Muscle layer of duodenum (tissue), 2 donors: ENCODE measurements at regions not wholly inside any gene's neighbourhood (a gene's known extent, or its start where the extent isn't known, plus 50 kb on each side); places are given as distances from the start of the nearest gene placed in this dataset.

Experiments
- H3K27ac ChIP-seq: one replicate; pipeline ENCODE4 v1.7.0; 2013; ENCODE audit warnings: mild to moderate bottlenecking, low read length
- H3K27me3 ChIP-seq: one replicate; pipeline ENCODE4 v1.7.0; 2013; ENCODE audit warnings: low read depth, mild to moderate bottlenecking, control low read depth, low read length
- H3K36me3 ChIP-seq, 2 donors: one replicate each; pipeline ENCODE4 v1.7.0; 2013; ENCODE audit warnings: low read length in 2 of 2, control low read depth in 1 of 2, mild to moderate bottlenecking in 1 of 2; ENCODE audit not compliant: insufficient read depth in 2 of 2, control insufficient read depth in 1 of 2
- H3K4me1 ChIP-seq, 2 donors: one replicate each; pipeline ENCODE4 v1.7.0; 2013; ENCODE audit warnings: low read length in 2 of 2, mild to moderate bottlenecking in 2 of 2, control low read depth in 1 of 2, moderate library complexity in 1 of 2; ENCODE audit not compliant: insufficient read depth in 2 of 2, control insufficient read depth in 1 of 2
- H3K4me3 ChIP-seq, 2 donors: one replicate each; pipeline ENCODE4 v1.7.0; 2013; ENCODE audit warnings: low read length in 2 of 2, low read depth in 1 of 2, mild to moderate bottlenecking in 1 of 2
- H3K9me3 ChIP-seq, 2 donors: one replicate each; pipeline ENCODE4 v1.7.0; 2013; ENCODE audit warnings: low read length in 2 of 2, control low read depth in 1 of 2, mild to moderate bottlenecking in 1 of 2; ENCODE audit not compliant: control insufficient read depth in 1 of 2
- donor health status: healthy.

DNA sequence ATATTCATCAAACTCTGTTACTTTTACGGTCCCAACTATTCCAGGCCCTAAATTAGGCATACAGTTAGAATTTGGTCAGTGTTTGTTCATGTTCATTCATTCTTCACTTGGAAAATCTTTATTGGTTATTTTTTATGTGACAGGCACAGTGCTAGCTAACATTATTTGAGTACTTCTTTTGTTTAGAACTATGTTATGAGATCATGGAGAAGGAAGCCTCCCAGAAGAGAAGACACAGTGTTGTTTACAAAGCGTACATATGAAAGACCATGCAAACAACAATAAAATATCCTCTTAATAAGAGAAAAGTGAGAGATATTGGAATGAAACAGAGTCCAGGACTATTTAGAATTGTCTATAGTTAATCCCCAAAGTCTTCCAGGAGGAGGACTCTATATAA, 399.2 kb downstream of the LRIG3 start:
- peaks cover 0 to 10% of the 10 kb centered on the region in 2 donors for H3K9me3 ChIP-seq
- H3K36me3 ChIP-seq: no peaks in the 10 kb centered on the region
- no peak overlapping the region for H3K27ac ChIP-seq
- no peak overlapping the region for H3K4me3 ChIP-seq
- H3K4me1 ChIP-seq: no peaks in the 10 kb centered on the region
- H3K27me3 ChIP-seq: no peaks in the 10 kb centered on the region

DNA sequence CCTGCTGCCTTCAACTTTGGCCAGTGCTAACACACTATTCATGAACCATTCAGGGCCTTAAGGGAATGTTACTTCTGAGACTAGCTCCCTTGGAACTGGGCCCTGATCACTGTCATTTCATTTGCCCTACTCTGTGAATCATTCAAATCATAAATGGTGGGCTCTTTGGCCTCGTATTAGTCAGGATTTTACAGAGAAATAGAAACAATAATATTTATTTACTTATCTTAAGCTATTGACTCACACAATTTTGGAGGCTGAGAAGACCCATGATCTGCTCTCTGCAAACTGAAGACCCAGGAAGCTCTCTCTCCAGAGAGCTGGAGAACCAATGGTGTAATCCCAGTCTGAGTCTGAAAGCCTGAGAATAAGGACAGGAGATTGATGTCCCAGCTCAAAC, 398.5 kb downstream of the LRIG3 start:
- Histone ChIP-seq H3K27me3 (no peaks in the 10 kb centered on the region), H3K4me3 (no peak overlapping the region), H3K4me1 (no peaks in the 10 kb centered on the region), H3K27ac (no peak overlapping the region), H3K36me3 (no peaks in the 10 kb centered on the region), H3K9me3 (peaks cover 0 to 10% of the 10 kb centered on the region in 2 donors)

DNA sequence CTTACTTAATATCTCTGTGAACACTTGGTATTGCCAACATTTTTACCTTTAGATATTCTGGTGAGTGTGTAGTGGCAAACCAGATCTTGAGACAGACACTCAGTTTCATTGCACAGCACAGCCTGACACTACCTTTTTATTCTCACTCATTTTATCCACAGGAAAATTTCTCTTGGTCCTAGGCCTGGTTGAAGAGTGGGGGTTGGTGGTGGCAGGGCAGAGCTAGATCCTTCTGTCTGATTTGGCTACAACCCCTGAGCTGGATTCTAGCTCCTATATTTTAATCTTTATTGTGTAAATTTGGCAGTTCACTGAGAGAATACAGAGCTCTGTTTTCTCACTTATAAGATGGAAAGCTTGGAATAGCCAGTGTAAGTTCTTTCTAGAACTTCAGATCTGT, 396.9 kb downstream of the LRIG3 start:
- Histone ChIP-seq H3K4me1 (no peaks in the 10 kb centered on the region), H3K9me3 (peaks cover 0 to 5% of the 10 kb centered on the region in 2 donors), H3K27ac (no peak overlapping the region), H3K4me3 (no peak overlapping the region), H3K27me3 (no peaks in the 10 kb centered on the region), H3K36me3 (no peaks in the 10 kb centered on the region)

DNA sequence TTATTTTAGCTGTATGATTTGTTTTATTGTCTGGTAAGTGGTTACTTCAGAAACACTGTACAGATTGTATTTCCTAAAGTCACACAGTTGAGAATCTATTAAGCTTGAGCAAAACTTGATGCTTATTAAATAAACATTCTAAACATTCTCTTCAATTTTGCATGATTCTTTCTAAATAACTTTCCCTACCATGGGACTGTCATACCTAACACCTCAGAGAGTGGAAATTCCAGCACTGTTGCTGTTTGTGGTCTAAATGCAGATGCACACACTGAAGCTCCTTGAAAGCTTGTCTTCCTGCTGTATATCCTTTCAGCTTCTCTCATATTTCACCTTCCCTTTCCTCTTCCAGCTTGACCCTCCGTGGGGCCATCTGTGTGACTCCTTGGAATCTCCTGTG, 392.0 kb downstream of the LRIG3 start:
- H3K27ac ChIP-seq: peak overlapping the region; percentile 7
- H3K36me3 ChIP-seq: no peaks in the 10 kb centered on the region

DNA sequence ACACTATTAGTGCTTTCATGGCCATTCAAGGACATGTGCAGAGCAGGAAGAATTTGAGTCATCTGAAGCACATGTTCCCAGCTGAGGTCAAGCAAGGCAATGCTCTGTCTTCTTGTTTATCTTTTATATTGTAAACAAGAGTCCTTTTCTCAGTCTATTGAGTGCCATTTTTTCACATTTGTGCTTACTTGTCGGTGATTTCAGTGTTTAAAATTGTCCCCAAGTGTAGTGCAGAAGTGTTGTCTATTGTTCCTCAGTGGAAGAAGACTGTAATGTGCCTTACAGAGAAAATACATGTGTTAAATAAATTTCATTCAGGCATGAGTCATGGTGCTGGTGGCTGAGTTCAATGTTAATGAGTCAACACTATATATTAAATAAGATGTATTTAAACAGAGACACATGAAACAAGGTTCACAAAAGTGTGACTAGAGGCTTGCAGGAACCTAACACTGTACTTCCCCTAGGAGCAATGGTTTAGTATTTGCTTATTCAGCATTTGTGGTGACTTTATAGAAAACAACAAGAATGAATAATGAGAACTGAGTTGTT, 391.1 kb downstream of the LRIG3 start:
- peak overlapping the region; percentile 7 for H3K27ac ChIP-seq
- H3K9me3 ChIP-seq: no peaks in the 10 kb centered on the region
- no peaks in the 10 kb centered on the region for H3K27me3 ChIP-seq
- no peaks in the 10 kb centered on the region for H3K36me3 ChIP-seq
- H3K4me1 ChIP-seq: peaks cover 0 to 12% of the 10 kb centered on the region in 2 donors
- H3K4me3 ChIP-seq: no peak overlapping the region

More for the DNA sequence above, 392.0 kb downstream of the LRIG3 start:
- Histone ChIP-seq H3K27me3 (no peaks in the 10 kb centered on the region), H3K4me3 (no peak overlapping the region), H3K9me3 (no peaks in the 10 kb centered on the region), H3K4me1 (peaks cover 0 to 12% of the 10 kb centered on the region in 2 donors)

DNA sequence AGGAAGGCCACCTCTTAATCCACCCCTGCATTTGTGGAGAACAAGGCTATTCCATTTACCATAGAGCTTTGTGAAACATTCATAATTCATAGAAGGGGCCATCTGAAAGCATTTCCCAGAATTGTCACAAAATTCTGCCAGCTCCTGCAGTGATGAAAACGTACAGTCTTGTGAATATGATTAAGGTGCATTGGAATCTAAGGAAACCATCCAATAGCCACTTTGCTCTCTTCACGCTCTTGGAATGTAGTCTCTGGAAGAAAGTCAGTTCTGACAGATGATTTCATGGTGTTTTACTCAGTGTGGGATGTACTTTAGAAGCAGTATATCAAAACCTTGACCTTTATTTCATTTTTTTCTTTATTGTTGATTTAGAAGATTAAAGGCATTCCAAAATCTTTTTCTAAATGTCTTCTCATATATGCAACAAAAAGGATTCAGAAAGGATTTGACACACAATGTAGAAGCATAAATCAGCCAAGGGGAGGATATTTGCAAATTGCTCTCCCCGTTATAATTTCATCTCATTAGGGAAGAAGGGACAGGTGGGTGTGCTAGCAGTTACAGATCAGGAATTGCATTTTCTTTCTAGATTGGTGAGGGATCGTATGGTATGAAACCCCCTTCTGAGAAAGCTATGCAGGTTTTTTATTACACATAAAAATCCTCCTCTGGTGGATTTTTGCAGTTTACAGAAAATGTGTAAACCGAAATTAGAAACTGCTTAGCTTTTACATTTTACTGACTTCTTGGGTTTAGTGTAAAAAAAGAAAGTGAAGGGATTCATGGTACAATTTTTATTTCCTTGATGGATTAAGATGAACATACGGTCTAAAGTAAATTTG, 390.2 kb downstream of the LRIG3 start:
- Histone ChIP-seq H3K9me3 (no peaks in the 10 kb centered on the region), H3K36me3 (no peaks in the 10 kb centered on the region), H3K4me3 (no peak overlapping the region), H3K27me3 (no peaks in the 10 kb centered on the region), H3K4me1 (peaks cover 0 to 12% of the 10 kb centered on the region in 2 donors), H3K27ac (peak overlapping the region; percentile 32)

DNA sequence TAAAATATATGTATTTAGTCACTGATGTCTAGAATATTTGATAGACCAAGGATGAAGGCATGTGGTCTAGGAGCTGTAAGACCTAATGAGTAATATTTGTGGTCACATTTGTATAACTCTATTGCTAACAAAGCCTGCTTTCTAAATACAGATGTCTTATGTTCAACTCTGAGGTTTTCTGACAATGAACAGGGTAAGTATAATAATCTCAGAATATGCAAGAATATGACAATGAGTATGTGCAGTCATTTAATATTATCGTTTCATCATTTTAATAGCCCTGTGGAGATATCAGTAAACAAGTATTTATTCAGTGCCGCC, 389.6 kb downstream of the LRIG3 start:
- H3K4me3 ChIP-seq: no peak overlapping the region
- H3K27ac ChIP-seq: peak overlapping the region; percentile 32
- no peaks in the 10 kb centered on the region for H3K36me3 ChIP-seq
- H3K27me3 ChIP-seq: no peaks in the 10 kb centered on the region
- H3K9me3 ChIP-seq: no peaks in the 10 kb centered on the region
- H3K4me1 ChIP-seq: peaks cover 0 to 12% of the 10 kb centered on the region in 2 donors

DNA sequence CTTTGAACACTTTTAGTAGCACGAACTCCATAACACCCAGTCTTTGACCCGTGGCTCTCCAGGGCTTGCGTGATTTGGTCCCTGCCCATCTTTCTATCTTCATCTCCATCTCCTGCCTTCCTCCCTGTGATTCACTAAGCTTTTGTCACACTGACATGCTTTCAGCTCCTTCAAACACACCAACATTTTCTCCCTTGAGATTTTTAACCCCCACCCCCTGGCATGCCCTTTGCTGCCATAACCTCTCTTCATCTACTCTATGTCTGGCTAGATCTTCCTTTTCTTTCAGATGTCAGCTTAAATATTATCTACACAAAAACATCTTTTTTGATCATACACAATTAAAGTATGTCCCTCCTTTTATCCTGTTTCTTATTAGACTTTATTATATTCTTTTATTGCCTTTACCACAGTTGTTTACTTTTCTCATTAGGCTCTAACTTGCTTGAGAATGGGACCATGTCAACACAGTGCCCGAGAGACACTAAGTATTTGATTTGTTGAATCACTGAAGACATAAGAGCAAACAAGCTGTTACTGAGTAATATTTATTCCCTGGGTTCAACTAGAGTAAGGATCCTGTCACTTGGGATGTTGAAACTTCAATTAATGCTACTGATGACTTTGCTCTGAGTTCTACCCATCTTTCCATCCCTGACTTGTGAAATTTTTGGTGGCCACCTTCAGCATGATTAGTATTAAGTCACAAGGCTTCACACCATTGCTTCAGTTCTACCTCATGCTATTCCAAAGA, 387.3 kb downstream of the LRIG3 start:
- H3K9me3 ChIP-seq: no peaks in the 10 kb centered on the region
- H3K27me3 ChIP-seq: no peaks in the 10 kb centered on the region
- no peaks in the 10 kb centered on the region for H3K36me3 ChIP-seq
- H3K4me3 ChIP-seq: no peak overlapping the region
- peaks cover 0 to 12% of the 10 kb centered on the region in 2 donors for H3K4me1 ChIP-seq
- no peak overlapping the region for H3K27ac ChIP-seq

DNA sequence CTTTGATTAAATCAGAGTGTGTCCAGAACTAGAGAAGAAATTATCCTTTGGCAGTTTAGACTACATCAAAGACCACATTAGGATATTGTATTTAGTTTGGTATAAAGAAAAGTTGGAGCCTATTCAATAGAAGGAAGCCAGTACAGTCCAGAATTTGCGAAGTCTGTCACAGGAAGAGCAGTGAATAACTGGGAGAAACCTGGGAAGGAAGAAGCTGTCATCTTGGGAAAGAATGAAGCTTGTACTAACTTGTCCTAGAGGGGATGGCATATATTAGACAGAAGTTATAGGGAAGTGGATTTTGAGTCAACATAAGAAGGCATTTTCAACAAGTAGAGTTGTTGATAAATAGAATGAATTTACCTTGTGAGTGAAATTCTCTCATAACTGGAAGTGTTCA, 386.7 kb downstream of the LRIG3 start:
- Histone ChIP-seq H3K36me3 (no peaks in the 10 kb centered on the region), H3K27ac (no peak overlapping the region), H3K27me3 (no peaks in the 10 kb centered on the region), H3K9me3 (no peaks in the 10 kb centered on the region), H3K4me3 (no peak overlapping the region), H3K4me1 (peaks cover 0 to 12% of the 10 kb centered on the region in 2 donors)

DNA sequence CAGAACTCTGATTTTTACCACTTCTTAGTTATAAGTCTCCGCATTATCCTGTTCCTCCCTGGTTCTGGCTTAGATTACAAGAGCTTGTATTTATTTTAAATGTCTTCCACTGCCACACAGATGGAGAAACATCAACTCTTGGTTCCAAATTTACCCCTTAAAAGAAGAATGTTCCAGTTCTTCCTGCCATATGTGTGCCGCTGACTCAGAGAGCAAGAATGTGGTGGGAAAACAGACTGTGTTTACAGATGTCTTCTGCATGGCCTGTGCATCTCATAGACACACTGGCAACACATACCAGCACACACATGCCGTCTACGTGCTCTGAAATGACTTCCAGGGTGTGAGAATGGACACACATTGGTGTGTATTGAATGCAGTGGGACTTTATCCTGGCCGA, 383.0 kb downstream of the LRIG3 start:
- H3K4me3 ChIP-seq: no peak overlapping the region

DNA sequence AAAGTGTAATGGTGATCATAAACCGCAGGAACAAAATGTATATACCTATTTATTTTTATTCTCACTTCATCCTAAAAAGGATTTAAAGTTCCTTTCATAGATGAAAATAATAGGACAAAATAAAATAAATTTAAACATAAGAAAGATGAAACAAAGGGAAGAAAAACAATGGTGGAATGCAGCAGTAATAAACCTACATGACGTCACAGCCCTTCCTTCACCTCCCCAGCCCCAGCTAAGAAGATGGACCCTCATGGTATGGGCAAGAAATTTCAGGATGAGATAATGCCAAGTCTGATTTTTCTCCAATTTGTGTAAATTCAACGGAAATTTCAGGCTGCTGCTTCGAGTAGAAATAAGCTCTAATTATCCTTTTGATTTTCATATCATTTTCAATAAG, 381.0 kb downstream of the LRIG3 start:
- Histone ChIP-seq H3K36me3 (no peaks in the 10 kb centered on the region), H3K27me3 (no peaks in the 10 kb centered on the region), H3K4me3 (no peak overlapping the region), H3K27ac (no peak overlapping the region), H3K9me3 (no peaks in the 10 kb centered on the region), H3K4me1 (peaks cover 0 to 10% of the 10 kb centered on the region in 2 donors)

More for the DNA sequence above, 383.0 kb downstream of the LRIG3 start:
- H3K36me3 ChIP-seq: no peaks in the 10 kb centered on the region
- H3K9me3 ChIP-seq: no peaks in the 10 kb centered on the region
- H3K27me3 ChIP-seq: no peaks in the 10 kb centered on the region
- no peak overlapping the region for H3K27ac ChIP-seq
- peaks cover 0 to 10% of the 10 kb centered on the region in 2 donors for H3K4me1 ChIP-seq
